ENCODE measurements at regions not wholly inside any gene's neighbourhood (a gene's known extent, or its start where the extent isn't known, plus 50 kb on each side); places are given as distances from the start of the nearest gene placed in this dataset.
A peak's percentile ranks its signal among the peaks of the same experiment; 100 is the strongest.

- no peaks in the 10 kb centered on the region for H3K4me1 ChIP-seq (ENCODE audit: control insufficient read depth, extremely low read depth, insufficient read depth, low read length)
- H3K36me3 ChIP-seq (ENCODE audit: control insufficient read depth, insufficient read depth, low read length): no peaks in the 10 kb centered on the region
- no peaks in the 10 kb centered on the region for H3K27me3 ChIP-seq (ENCODE audit: control insufficient read depth, insufficient read depth, low read length)
- no peak for TF ChIP-seq EZH2 (IDR thresholded peaks at IDR 0.05; ENCODE audit: low read length, missing control alignments)
- TF ChIP-seq CTCF (conservative IDR thresholded peaks at IDR 0.05 in 1 of 2, IDR thresholded peaks at IDR 0.05 in 1 of 2; ENCODE audit: low read depth in 1 of 2, low read length in 2 of 2): no peak
- DNase-seq (ENCODE audit: low read depth in 2 of 2): peak in 1 of 2 donors; percentile 2
- no peak overlapping the region for H2AFZ ChIP-seq (ENCODE audit: low read length)
- no peak overlapping the region for H3K4me2 ChIP-seq (ENCODE audit: extremely low read depth, insufficient read depth, low read length)
- H3K27ac ChIP-seq (ENCODE audit: insufficient read depth, low read length): no peak overlapping the region
- no peaks in the 10 kb centered on the region for H3K9me3 ChIP-seq (ENCODE audit: control insufficient read depth, insufficient read depth, low read depth, low read length)
- no peaks in the 10 kb centered on the region for H3K79me2 ChIP-seq (ENCODE audit: control insufficient read depth, insufficient read depth, low read length)
- H3K9ac ChIP-seq (ENCODE audit: insufficient read depth, low read length): no peak overlapping the region
- H3K4me3 ChIP-seq (replicated peaks in 1 of 4; ENCODE audit: control extremely low read depth in 1 of 4, insufficient read depth in 1 of 4, low read depth in 3 of 4, low read length in 4 of 4): no peak overlapping the region
- H4K20me1 ChIP-seq (ENCODE audit: control insufficient read depth, extremely low read depth, insufficient read depth, low read length): no peaks in the 10 kb centered on the region
Measured at GRCh38 chr1:88145752-88146151, 538.3 kb upstream of the PKN2 start.

DNA sequence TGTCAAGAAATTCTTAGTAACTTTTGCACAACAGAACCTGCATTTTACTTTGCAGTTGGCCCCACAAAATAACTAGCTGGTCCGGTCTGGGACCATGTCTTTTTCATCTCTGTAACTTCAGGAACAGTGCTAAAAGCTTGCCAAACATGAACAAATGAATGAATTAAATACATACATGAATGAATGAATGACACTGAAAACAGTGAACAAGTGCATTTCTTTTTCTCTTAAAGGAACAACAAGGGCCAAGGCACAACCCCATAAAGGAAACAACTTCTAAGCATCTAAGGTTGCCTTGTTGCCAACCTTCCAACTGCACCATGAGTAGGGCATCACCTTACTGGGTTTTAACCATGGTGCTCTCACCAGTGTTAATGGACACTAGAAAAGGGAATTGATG is 534.4 kb upstream of the PKN2 start:
- Histone ChIP-seq H4K20me1 (ENCODE audit: control insufficient read depth, extremely low read depth, insufficient read depth, low read length) (no peaks in the 10 kb centered on the region), H3K4me1 (ENCODE audit: control insufficient read depth, extremely low read depth, insufficient read depth, low read length) (no peaks in the 10 kb centered on the region), H3K9me3 (ENCODE audit: control insufficient read depth, insufficient read depth, low read depth, low read length) (no peaks in the 10 kb centered on the region), H2AFZ (ENCODE audit: low read length) (no peak overlapping the region), H3K27ac (ENCODE audit: insufficient read depth, low read length) (no peak overlapping the region), H3K36me3 (ENCODE audit: control insufficient read depth, insufficient read depth, low read length) (no peaks in the 10 kb centered on the region), H3K9ac (ENCODE audit: insufficient read depth, low read length) (no peak overlapping the region), H3K4me3 (replicated peaks in 1 of 4; ENCODE audit: control extremely low read depth in 1 of 4, insufficient read depth in 1 of 4, low read depth in 3 of 4, low read length in 4 of 4) (no peak overlapping the region), H3K27me3 (ENCODE audit: control insufficient read depth, insufficient read depth, low read length) (no peaks in the 10 kb centered on the region), H3K79me2 (ENCODE audit: control insufficient read depth, insufficient read depth, low read length) (no peaks in the 10 kb centered on the region), H3K4me2 (ENCODE audit: extremely low read depth, insufficient read depth, low read length) (no peak overlapping the region)
- DNase-seq (ENCODE audit: low read depth in 2 of 2): no peak
- no peak for TF ChIP-seq CTCF (conservative IDR thresholded peaks at IDR 0.05 in 1 of 2, IDR thresholded peaks at IDR 0.05 in 1 of 2; ENCODE audit: low read depth in 1 of 2, low read length in 2 of 2)
- no peak for TF ChIP-seq EZH2 (IDR thresholded peaks at IDR 0.05; ENCODE audit: low read length, missing control alignments)

DNA sequence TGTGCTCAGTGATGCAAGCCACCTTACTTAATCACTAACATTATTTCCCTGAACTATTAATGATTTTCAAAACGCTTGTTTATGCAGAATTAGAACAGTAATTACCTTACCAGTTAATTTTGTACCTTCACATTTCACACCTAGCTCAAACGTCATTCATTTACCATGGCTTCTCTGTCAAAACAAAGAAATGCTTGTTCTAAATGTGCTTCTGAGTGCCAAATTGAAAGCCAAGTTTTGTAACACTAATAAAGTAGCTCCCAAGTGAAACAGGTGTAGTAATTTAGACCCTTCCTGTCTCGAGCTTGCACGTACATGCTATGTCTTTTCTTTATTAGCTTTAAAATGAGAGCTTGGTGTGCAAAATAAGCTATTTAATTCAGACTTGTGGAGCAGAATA is 533.7 kb upstream of the PKN2 start:
- H3K36me3 ChIP-seq (ENCODE audit: control insufficient read depth, insufficient read depth, low read length): no peaks in the 10 kb centered on the region
- H2AFZ ChIP-seq (ENCODE audit: low read length): no peak overlapping the region
- no peak for DNase-seq (ENCODE audit: low read depth in 2 of 2)
- no peaks in the 10 kb centered on the region for H3K9me3 ChIP-seq (ENCODE audit: control insufficient read depth, insufficient read depth, low read depth, low read length)
- no peaks in the 10 kb centered on the region for H3K4me1 ChIP-seq (ENCODE audit: control insufficient read depth, extremely low read depth, insufficient read depth, low read length)
- H3K27ac ChIP-seq (ENCODE audit: insufficient read depth, low read length): no peak overlapping the region
- no peak overlapping the region for H3K9ac ChIP-seq (ENCODE audit: insufficient read depth, low read length)
- no peaks in the 10 kb centered on the region for H3K27me3 ChIP-seq (ENCODE audit: control insufficient read depth, insufficient read depth, low read length)
- H3K4me2 ChIP-seq (ENCODE audit: extremely low read depth, insufficient read depth, low read length): no peak overlapping the region
- H4K20me1 ChIP-seq (ENCODE audit: control insufficient read depth, extremely low read depth, insufficient read depth, low read length): no peaks in the 10 kb centered on the region
- H3K4me3 ChIP-seq (replicated peaks in 1 of 4; ENCODE audit: control extremely low read depth in 1 of 4, insufficient read depth in 1 of 4, low read depth in 3 of 4, low read length in 4 of 4): no peak overlapping the region
- H3K79me2 ChIP-seq (ENCODE audit: control insufficient read depth, insufficient read depth, low read length): no peaks in the 10 kb centered on the region
- TF ChIP-seq EZH2 (IDR thresholded peaks at IDR 0.05; ENCODE audit: low read length, missing control alignments) (no peak), CTCF (conservative IDR thresholded peaks at IDR 0.05 in 1 of 2, IDR thresholded peaks at IDR 0.05 in 1 of 2; ENCODE audit: low read depth in 1 of 2, low read length in 2 of 2) (no peak)

Measured in fibroblast of lung (primary cell).